BLaER1 treated with 17β-estradiol and CSF1 and Interleukin-3, amounts not matched to agents 10 nM and 100 nM (cell line): ENCODE measurements at regions not wholly inside any gene's neighbourhood (a gene's known extent, or its start where the extent isn't known, plus 50 kb on each side); places are given as distances from the start of the nearest gene placed in this dataset.

Experiments
- H3K27ac ChIP-seq, 11 experiments: shearing (Covaris generic); formaldehyde crosslinking; 2 replicates each; pipeline ENCODE4 v1.8.1; 2022
- H3K27me3 ChIP-seq, 11 experiments: shearing (Covaris generic); formaldehyde crosslinking; 2 replicates each; pipeline ENCODE4 v1.8.1; 2022
- H3K36me3 ChIP-seq, 11 experiments: shearing (Covaris generic); formaldehyde crosslinking; 2 replicates each; pipeline ENCODE4 v1.8.1; 2022
- H3K4me1 ChIP-seq, 10 experiments: shearing (Covaris generic); formaldehyde crosslinking; 2 replicates each; pipeline ENCODE4 v1.8.1; 2022
- H3K4me2 ChIP-seq, 11 experiments: shearing (Covaris generic); formaldehyde crosslinking; 2 replicates each; pipeline ENCODE4 v1.8.1; 2022
- H3K4me3 ChIP-seq, 10 experiments: shearing (Covaris generic); formaldehyde crosslinking; 2 replicates each; pipeline ENCODE4 v1.8.1; 2022
- H3K9ac ChIP-seq, 11 experiments: shearing (Covaris generic); formaldehyde crosslinking; 2 replicates each; pipeline ENCODE4 v1.8.1; 2022
- H3K9me3 ChIP-seq, 11 experiments: shearing (Covaris generic); formaldehyde crosslinking; replicated peaks in 1 of 11; 2 replicates each; pipeline ENCODE4 v1.8.1; 2022
- H4K20me1 ChIP-seq, 11 experiments: shearing (Covaris generic); formaldehyde crosslinking; 2 replicates each; pipeline ENCODE4 v1.8.1; 2022
- Cebpa-rat ChIP-seq, 11 experiments: shearing (Covaris generic); IDR thresholded peaks; 2 replicates each; pipeline ENCODE4 v1.8.1; 2022

DNA sequence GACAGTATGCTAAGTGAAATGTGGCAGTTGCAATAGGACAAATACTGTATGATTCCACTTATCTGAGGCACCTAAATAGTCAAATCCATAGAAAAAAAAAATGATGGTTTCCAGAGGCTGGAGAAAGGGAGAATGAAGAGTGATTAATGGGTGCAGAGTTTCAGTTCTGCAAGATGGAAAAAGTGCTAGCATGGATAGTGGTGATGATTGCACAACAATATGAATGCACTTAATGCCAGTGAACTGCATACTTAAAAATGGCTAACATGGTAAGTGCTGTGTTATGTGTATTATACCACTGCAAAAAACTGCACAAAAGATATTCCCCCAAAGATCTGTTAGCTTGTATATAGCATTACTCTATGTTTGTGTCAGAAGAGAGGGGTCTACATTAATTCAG lies 185.4 kb downstream of the INHBB start:
- no peaks in the 10 kb centered on the region for H3K36me3 ChIP-seq
- H3K4me3 ChIP-seq = no peak overlapping the region
- no peaks in the 10 kb centered on the region for H3K27me3 ChIP-seq
- no peak overlapping the region for H3K27ac ChIP-seq
- H3K9me3 ChIP-seq = peaks cover 16 to 38% (median 23%) of the 10 kb centered on the region in 11 experiments; a peak in 21 of 22 replicates
- no peak overlapping the region for H3K9ac ChIP-seq
- no peaks in the 10 kb centered on the region for H4K20me1 ChIP-seq
- peak in 1 of 11 experiments; percentile 42; a peak in 1 of 22 replicates for TF ChIP-seq Cebpa-rat (IDR thresholded peaks at IDR 0.05)
- no peak overlapping the region for H3K4me2 ChIP-seq
- H3K4me1 ChIP-seq = peaks cover 0 to 11% (median 3%) of the 10 kb centered on the region in 10 experiments; a peak in 4 of 20 replicates

DNA sequence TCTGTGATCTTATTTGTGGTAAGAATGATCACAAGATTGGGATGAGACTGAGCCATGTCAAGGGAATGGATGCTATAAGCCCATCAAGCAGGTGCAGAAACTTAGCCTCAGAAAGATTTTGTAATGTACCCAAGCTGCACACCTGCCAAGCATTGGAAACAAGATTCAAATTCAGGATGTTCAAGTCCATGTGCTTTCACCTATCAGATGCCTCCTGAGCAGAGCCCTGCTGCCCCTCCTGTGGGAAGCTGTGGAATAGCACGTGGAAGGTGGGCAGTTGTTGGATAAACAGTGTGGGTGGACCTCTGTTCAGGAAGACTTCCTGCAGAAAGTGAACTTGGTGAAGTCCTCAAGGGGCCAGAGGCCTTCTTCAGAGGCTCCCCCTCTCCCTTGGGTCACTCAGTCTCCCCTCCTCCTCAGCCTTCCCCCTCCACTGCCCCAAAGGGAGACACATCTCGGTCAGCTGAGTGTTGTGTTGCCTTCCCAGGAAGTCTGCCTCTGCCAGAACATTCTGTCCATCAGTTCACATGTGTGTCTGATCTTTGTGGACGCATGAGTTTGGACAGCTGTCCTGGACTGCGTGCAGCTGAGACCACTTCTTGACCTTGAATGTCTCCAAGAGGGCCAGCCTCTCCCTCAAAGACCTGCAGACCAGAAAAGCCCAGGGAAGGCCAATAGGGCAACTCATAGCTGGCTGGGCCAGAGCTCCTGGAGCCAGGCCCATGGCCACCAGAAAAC lies 186.1 kb downstream of the INHBB start:
- Histone ChIP-seq H3K9ac (no peak overlapping the region), H3K4me3 (no peak overlapping the region), H3K4me1 (peaks cover 0 to 10% (median 3%) of the 10 kb centered on the region in 10 experiments; a peak in 4 of 20 replicates), H3K27me3 (no peaks in the 10 kb centered on the region), H3K27ac (no peak overlapping the region), H4K20me1 (no peaks in the 10 kb centered on the region), H3K36me3 (no peaks in the 10 kb centered on the region), H3K4me2 (no peak overlapping the region), H3K9me3 (peaks cover 16 to 38% (median 23%) of the 10 kb centered on the region in 11 experiments; a peak in 21 of 22 replicates)
- TF ChIP-seq Cebpa-rat (IDR thresholded peaks at IDR 0.05) = no peak

DNA sequence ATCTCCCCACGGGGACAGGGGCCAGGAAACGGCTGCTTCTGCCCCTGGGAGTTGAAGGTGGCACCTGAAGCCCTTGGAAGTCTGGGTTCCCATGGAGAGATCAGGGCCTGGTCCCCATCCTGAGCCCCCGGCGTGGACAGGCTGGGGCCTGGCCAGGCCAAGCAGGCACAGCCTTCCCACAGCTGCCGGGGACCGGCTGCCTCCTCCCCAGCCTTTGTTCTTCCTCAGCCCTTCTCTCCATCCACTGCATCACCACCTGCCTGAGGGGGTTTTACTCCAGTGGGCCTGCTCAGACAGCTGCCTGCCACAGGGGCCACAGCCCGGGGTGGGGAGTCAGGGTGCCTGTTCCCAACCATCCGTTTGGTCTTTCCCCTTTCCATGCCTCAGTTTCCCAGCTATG lies 187.7 kb downstream of the INHBB start:
- Histone ChIP-seq H3K9me3 (peaks cover 16 to 38% (median 23%) of the 10 kb centered on the region in 11 experiments; a peak in 21 of 22 replicates), H3K27me3 (no peaks in the 10 kb centered on the region), H3K4me1 (peaks cover 0 to 8% (median 2%) of the 10 kb centered on the region in 10 experiments; a peak in 5 of 20 replicates), H3K9ac (no peak overlapping the region), H3K27ac (no peak overlapping the region), H4K20me1 (no peaks in the 10 kb centered on the region), H3K36me3 (no peaks in the 10 kb centered on the region), H3K4me3 (no peak overlapping the region), H3K4me2 (no peak overlapping the region)
- no peak for TF ChIP-seq Cebpa-rat (IDR thresholded peaks at IDR 0.05)

DNA sequence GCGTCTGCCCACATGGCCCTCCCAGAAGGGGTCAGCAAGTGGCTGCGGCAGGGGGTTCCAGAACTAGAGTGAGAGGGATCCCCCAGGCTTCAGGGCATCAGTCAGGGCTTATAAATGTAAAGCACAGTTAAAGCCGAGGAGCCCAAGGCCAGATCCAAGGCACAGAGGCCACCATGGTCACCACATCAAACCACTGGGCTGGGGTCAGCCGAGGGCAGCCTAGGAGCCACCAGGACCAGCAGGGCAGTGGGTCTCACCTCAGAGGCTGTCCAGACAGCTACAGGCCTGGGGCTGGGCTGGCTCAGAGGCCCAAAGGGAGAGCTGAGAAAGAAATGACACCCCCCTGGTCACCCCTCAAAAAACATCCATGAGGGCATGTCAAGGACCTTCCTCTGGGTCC lies 188.5 kb downstream of the INHBB start:
- no peak overlapping the region for H3K9ac ChIP-seq
- H3K27me3 ChIP-seq = no peaks in the 10 kb centered on the region
- no peaks in the 10 kb centered on the region for H3K36me3 ChIP-seq
- no peak for TF ChIP-seq Cebpa-rat (IDR thresholded peaks at IDR 0.05)
- H3K27ac ChIP-seq = no peak overlapping the region
- H3K4me1 ChIP-seq = peaks cover 0 to 8% (median 2%) of the 10 kb centered on the region in 10 experiments; a peak in 4 of 20 replicates
- H3K9me3 ChIP-seq = peaks cover 16 to 33% (median 23%) of the 10 kb centered on the region in 11 experiments; a peak in 21 of 22 replicates
- no peak overlapping the region for H3K4me3 ChIP-seq
- H3K4me2 ChIP-seq = no peak overlapping the region
- no peaks in the 10 kb centered on the region for H4K20me1 ChIP-seq

DNA sequence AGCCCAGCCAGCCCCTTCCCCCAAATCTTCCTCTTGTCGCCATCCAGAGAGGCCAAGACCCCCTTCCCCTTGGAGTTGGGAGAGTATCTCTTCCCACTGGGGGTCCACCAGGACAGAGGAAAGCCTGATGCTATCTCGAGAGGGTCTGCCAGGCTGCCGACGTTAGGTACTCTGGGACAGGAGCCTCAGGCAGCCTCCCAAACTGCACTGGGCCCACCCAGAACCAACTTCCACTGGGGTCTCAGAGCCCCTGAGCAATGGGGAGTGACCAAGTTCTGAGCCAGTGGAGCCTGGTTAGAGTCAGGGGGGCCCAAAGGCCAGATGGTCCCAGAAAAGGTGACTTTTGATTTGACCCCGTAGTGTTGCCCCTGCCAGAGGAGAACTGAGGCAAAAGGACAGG lies 189.1 kb downstream of the INHBB start:
- Histone ChIP-seq H3K36me3 (no peaks in the 10 kb centered on the region), H3K27me3 (no peaks in the 10 kb centered on the region), H3K4me2 (no peak overlapping the region), H4K20me1 (no peaks in the 10 kb centered on the region), H3K9ac (no peak overlapping the region), H3K4me3 (no peak overlapping the region), H3K4me1 (peaks cover 0 to 11% (median 5%) of the 10 kb centered on the region in 10 experiments; a peak in 13 of 20 replicates), H3K9me3 (peaks cover 14 to 27% (median 20%) of the 10 kb centered on the region in 11 experiments; a peak in 21 of 22 replicates), H3K27ac (no peak overlapping the region)
- TF ChIP-seq Cebpa-rat (IDR thresholded peaks at IDR 0.05) = no peak

DNA sequence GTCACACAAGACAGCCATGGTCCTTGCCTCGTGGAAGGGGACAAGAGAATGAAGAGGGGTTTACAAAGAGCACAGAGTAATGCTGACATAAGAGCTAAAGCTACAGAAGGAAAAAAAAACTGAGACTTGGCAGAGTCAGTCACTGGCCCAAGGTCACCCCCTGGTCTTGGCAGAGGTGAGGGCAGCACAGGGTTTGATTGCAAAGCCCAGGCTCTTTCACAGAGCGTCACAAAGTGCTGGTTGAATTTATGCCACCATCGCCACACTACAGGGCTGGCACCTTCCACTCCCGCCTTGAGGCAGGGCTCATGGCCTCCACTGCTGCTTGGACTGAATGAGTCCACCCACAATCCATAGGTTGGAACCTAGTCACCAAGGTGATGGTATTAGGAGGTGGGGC lies 190.2 kb downstream of the INHBB start:
- Histone ChIP-seq H3K4me1 (peaks cover 0 to 20% (median 12%) of the 10 kb centered on the region in 10 experiments; a peak in 15 of 20 replicates), H3K4me2 (no peak overlapping the region), H3K4me3 (no peak overlapping the region), H3K9ac (no peak overlapping the region), H4K20me1 (no peaks in the 10 kb centered on the region), H3K36me3 (no peaks in the 10 kb centered on the region), H3K27me3 (no peaks in the 10 kb centered on the region), H3K27ac (no peak overlapping the region), H3K9me3 (peaks cover 3 to 16% (median 9%) of the 10 kb centered on the region in 11 experiments; a peak in 20 of 22 replicates)
- TF ChIP-seq Cebpa-rat (IDR thresholded peaks at IDR 0.05) = no peak

DNA sequence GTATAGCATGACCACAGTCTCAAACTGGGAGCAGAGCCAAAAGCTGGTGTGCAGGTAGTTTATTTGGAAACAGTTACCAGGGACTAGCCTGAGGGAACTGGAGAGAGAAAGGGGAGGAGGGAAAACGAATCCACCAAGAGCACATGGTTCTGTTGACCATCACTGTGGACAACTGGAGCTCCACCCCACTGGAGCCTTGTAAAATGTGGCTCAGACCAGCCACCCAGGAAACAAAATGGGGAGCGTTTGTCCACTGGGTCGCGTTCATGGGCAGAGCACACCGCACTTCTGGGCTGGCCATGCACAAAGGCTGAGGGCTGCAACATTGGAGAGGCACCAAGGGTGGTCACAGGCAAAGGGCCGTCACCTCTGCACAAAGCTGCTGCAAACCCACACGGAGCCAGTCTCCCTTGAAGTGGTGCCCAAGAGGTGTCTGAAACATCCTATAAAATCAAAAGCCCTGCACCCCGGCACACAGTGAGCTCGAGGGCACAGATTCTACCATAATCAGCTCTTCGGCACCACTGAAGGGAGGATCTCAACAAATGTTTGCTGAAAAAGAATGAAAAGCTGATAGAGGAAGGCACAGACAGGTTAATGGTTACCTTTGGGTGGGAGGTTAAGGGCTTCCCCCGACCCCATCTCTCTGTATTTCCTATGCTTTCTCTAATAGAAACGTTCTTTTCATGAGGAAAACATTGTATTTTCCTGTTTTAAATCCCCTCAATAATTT lies 192.9 kb downstream of the INHBB start:
- Histone ChIP-seq H3K9ac (no peak overlapping the region), H4K20me1 (no peaks in the 10 kb centered on the region), H3K36me3 (no peaks in the 10 kb centered on the region), H3K9me3 (no peaks in the 10 kb centered on the region), H3K27ac (no peak overlapping the region), H3K4me1 (peaks cover 2 to 23% (median 13%) of the 10 kb centered on the region in 10 experiments; a peak in 19 of 20 replicates), H3K27me3 (no peaks in the 10 kb centered on the region), H3K4me3 (no peak overlapping the region), H3K4me2 (no peak overlapping the region)
- no peak for TF ChIP-seq Cebpa-rat (IDR thresholded peaks at IDR 0.05)

DNA sequence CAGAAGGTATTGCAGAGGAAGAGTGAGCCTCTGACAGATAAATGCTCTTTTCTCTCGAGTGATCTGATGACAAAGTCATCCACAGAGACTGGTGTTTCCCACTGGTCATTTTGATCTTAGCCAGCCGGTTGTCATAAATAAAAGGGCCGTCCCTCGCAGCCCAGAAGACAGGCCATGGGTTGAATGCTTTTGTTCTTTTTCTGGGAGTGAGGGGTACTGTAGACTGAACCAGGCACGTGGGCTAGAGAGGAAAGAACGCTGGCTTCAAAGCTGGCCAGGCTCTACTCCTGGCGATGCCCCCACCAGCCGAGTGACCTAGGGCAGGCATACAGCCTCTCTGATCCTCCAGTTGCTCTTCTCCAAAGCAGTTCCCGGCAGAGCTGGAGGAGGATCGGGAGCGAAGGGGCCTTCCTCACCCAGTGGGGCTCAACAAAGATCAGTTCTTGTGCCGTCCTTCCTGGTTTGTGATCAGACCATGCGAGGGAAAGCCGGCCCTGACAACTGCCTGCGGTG lies 193.5 kb downstream of the INHBB start:
- Histone ChIP-seq H3K9ac (no peak overlapping the region), H3K4me3 (no peak overlapping the region), H3K4me1 (peaks cover 8 to 29% (median 17%) of the 10 kb centered on the region in 10 experiments; a peak in 19 of 20 replicates), H3K4me2 (peak overlapping the region in 2 of 11 experiments; percentile 29 to 46; a peak in 3 of 22 replicates), H3K27me3 (no peaks in the 10 kb centered on the region; a peak in 1 of 22 replicates), H3K27ac (peak overlapping the region in 2 of 11 experiments; percentile 4 to 14; a peak in 3 of 22 replicates), H3K9me3 (no peaks in the 10 kb centered on the region), H3K36me3 (no peaks in the 10 kb centered on the region), H4K20me1 (no peaks in the 10 kb centered on the region)
- no peak for TF ChIP-seq Cebpa-rat (IDR thresholded peaks at IDR 0.05)
